Naive B cell (primary cell): ENCODE measurements at regions not wholly inside any gene's neighbourhood (a gene's known extent, or its start where the extent isn't known, plus 50 kb on each side); places are given as distances from the start of the nearest gene placed in this dataset.

Experiments
- ATAC-seq, 2 donors: fragments of 150-1000 bp; cut with Tn5 transposase; 2 replicates each; pipeline ENCODE4 v1.10.0; 2021; ENCODE audit warnings: low read depth in 2 of 2, mild to moderate bottlenecking in 2 of 2, moderate library complexity in 2 of 2
- DNase-seq: peaks from one replicate; pipeline ENCODE4 v3.0.0; 2022
- H3K27ac Mint-ChIP-seq, 6 donors: one replicate each; pipeline ENCODE4 v1.8.0; 2020 to 2022; ENCODE audit warnings: mild to moderate bottlenecking in 6 of 6, mixed read lengths in 6 of 6, moderate library complexity in 5 of 6, inconsistent platforms in 2 of 6
- H3K27me3 Mint-ChIP-seq, 3 donors: one replicate each; pipeline ENCODE4 v1.8.0; 2021 to 2022; ENCODE audit warnings: mixed read lengths in 3 of 3, mild to moderate bottlenecking in 1 of 3
- H3K36me3 Mint-ChIP-seq, 2 donors: one replicate each; pipeline ENCODE4 v1.8.0; 2020 to 2022; ENCODE audit warnings: mixed read lengths in 2 of 2, inconsistent platforms in 1 of 2, mild to moderate bottlenecking in 1 of 2
- H3K4me1 Mint-ChIP-seq, 3 donors: one replicate each; pipeline ENCODE4 v1.8.0; 2020 to 2022; ENCODE audit warnings: mixed read lengths in 3 of 3, inconsistent platforms in 1 of 3, mild to moderate bottlenecking in 1 of 3, moderate library complexity in 1 of 3
- H3K4me3 Mint-ChIP-seq, 8 donors: one replicate each; pipeline ENCODE4 v1.8.0; 2020 to 2022; ENCODE audit warnings: mild to moderate bottlenecking in 8 of 8, mixed read lengths in 8 of 8, moderate library complexity in 8 of 8, inconsistent platforms in 2 of 8
- H3K9me3 Mint-ChIP-seq, 7 donors: one replicate each; pipeline ENCODE4 v1.8.0; 2020 to 2022; ENCODE audit warnings: mixed read lengths in 7 of 7, mild to moderate bottlenecking in 5 of 7, inconsistent platforms in 2 of 7, moderate library complexity in 1 of 7

GRCh38 chr11:90770007-90770406, 547.2 kb upstream of the CHORDC1 start:
- DNase-seq (no peak), ATAC-seq (no peak)
- H3K4me1 Mint-ChIP-seq: no peaks in the 10 kb centered on the region
- no peaks in the 10 kb centered on the region for H3K36me3 Mint-ChIP-seq
- no peak overlapping the region for H3K27ac Mint-ChIP-seq
- no peaks in the 10 kb centered on the region for H3K27me3 Mint-ChIP-seq
- peaks cover 0 to 16% (median 5%) of the 10 kb centered on the region in 7 donors for H3K9me3 Mint-ChIP-seq
- H3K4me3 Mint-ChIP-seq: no peak overlapping the region

- peaks cover 0 to 8% (median 0%) of the 10 kb centered on the region in 7 donors for H3K9me3 Mint-ChIP-seq
- no peak overlapping the region for H3K4me3 Mint-ChIP-seq
- no peak overlapping the region for H3K27ac Mint-ChIP-seq
- H3K27me3 Mint-ChIP-seq: no peaks in the 10 kb centered on the region
- no peaks in the 10 kb centered on the region for H3K36me3 Mint-ChIP-seq
- ATAC-seq (no peak), DNase-seq (no peak)
- H3K4me1 Mint-ChIP-seq: no peaks in the 10 kb centered on the region
Measured at GRCh38 chr11:90766121-90766520, 543.3 kb upstream of the CHORDC1 start.

GRCh38 chr11:90764691-90765090, 541.8 kb upstream of the CHORDC1 start:
- H3K27me3 Mint-ChIP-seq: no peaks in the 10 kb centered on the region
- no peak overlapping the region for H3K27ac Mint-ChIP-seq
- no peaks in the 10 kb centered on the region for H3K36me3 Mint-ChIP-seq
- ATAC-seq (no peak), DNase-seq (no peak)
- H3K9me3 Mint-ChIP-seq: peaks cover 0 to 5% (median 0%) of the 10 kb centered on the region in 7 donors
- H3K4me1 Mint-ChIP-seq: no peaks in the 10 kb centered on the region
- H3K4me3 Mint-ChIP-seq: no peak overlapping the region

GRCh38 chr11:90757849-90758494, 535.1 kb upstream of the CHORDC1 start:
- ATAC-seq: no peak

GRCh38 chr11:90756617-90757016, 533.8 kb upstream of the CHORDC1 start:
- peaks cover 0 to 9% (median 5%) of the 10 kb centered on the region in 7 donors for H3K9me3 Mint-ChIP-seq
- no peaks in the 10 kb centered on the region for H3K4me1 Mint-ChIP-seq
- H3K36me3 Mint-ChIP-seq: no peaks in the 10 kb centered on the region
- ATAC-seq (no peak), DNase-seq (no peak)
- H3K27me3 Mint-ChIP-seq: no peaks in the 10 kb centered on the region
- H3K27ac Mint-ChIP-seq: no peak overlapping the region
- no peak overlapping the region for H3K4me3 Mint-ChIP-seq

More at GRCh38 chr11:90757849-90758494, 535.1 kb upstream of the CHORDC1 start:
- no peak for DNase-seq
- H3K4me3 Mint-ChIP-seq: no peak overlapping the region
- no peaks in the 10 kb centered on the region for H3K27me3 Mint-ChIP-seq
- peaks cover 0 to 2% (median 0%) of the 10 kb centered on the region in 7 donors for H3K9me3 Mint-ChIP-seq
- no peaks in the 10 kb centered on the region for H3K36me3 Mint-ChIP-seq
- no peaks in the 10 kb centered on the region for H3K4me1 Mint-ChIP-seq
- H3K27ac Mint-ChIP-seq: no peak overlapping the region

GRCh38 chr11:90753546-90753945, 530.7 kb upstream of the CHORDC1 start:
- Mint-ChIP-seq H3K36me3 (no peaks in the 10 kb centered on the region), H3K27me3 (no peaks in the 10 kb centered on the region), H3K27ac (no peak overlapping the region), H3K4me3 (no peak overlapping the region), H3K4me1 (no peaks in the 10 kb centered on the region), H3K9me3 (peaks cover 0 to 19% (median 7%) of the 10 kb centered on the region in 7 donors)
- DNase-seq (no peak), ATAC-seq (no peak)

GRCh38 chr11:90747057-90747456, 524.2 kb upstream of the CHORDC1 start:
- Mint-ChIP-seq H3K9me3 (peaks cover 10 to 38% (median 18%) of the 10 kb centered on the region in 7 donors), H3K27me3 (no peaks in the 10 kb centered on the region), H3K4me1 (no peaks in the 10 kb centered on the region), H3K36me3 (no peaks in the 10 kb centered on the region), H3K4me3 (no peak overlapping the region), H3K27ac (no peak overlapping the region)
- DNase-seq (no peak), ATAC-seq (no peak)

GRCh38 chr11:90744169-90744568, 521.3 kb upstream of the CHORDC1 start:
- Mint-ChIP-seq H3K9me3 (peaks cover 7 to 29% (median 12%) of the 10 kb centered on the region in 7 donors), H3K4me3 (no peak overlapping the region), H3K27ac (no peak overlapping the region), H3K36me3 (no peaks in the 10 kb centered on the region), H3K27me3 (no peaks in the 10 kb centered on the region), H3K4me1 (no peaks in the 10 kb centered on the region)
- ATAC-seq (no peak), DNase-seq (no peak)

GRCh38 chr11:90738799-90739198, 516.0 kb upstream of the CHORDC1 start:
- Mint-ChIP-seq H3K27me3 (no peaks in the 10 kb centered on the region), H3K36me3 (no peaks in the 10 kb centered on the region), H3K4me1 (no peaks in the 10 kb centered on the region), H3K27ac (no peak overlapping the region), H3K4me3 (no peak overlapping the region), H3K9me3 (peaks cover 0 to 9% (median 4%) of the 10 kb centered on the region in 7 donors)
- ATAC-seq (no peak), DNase-seq (no peak)

GRCh38 chr11:90737444-90738050, 514.7 kb upstream of the CHORDC1 start:
- ATAC-seq (no peak), DNase-seq (no peak)
- no peak overlapping the region for H3K4me3 Mint-ChIP-seq
- no peaks in the 10 kb centered on the region for H3K27me3 Mint-ChIP-seq
- no peaks in the 10 kb centered on the region for H3K36me3 Mint-ChIP-seq
- no peaks in the 10 kb centered on the region for H3K4me1 Mint-ChIP-seq
- no peak overlapping the region for H3K27ac Mint-ChIP-seq
- H3K9me3 Mint-ChIP-seq: peaks cover 0 to 8% (median 3%) of the 10 kb centered on the region in 7 donors

GRCh38 chr11:90732486-90732885, 509.6 kb upstream of the CHORDC1 start:
- Mint-ChIP-seq H3K27me3 (no peaks in the 10 kb centered on the region), H3K27ac (no peak overlapping the region), H3K9me3 (peaks cover 0 to 13% (median 7%) of the 10 kb centered on the region in 7 donors), H3K4me1 (no peaks in the 10 kb centered on the region), H3K36me3 (no peaks in the 10 kb centered on the region), H3K4me3 (no peak overlapping the region)
- ATAC-seq (no peak), DNase-seq (no peak)

GRCh38 chr11:90723475-90723874, 500.6 kb upstream of the CHORDC1 start:
- Mint-ChIP-seq H3K4me3 (no peak overlapping the region), H3K27ac (no peak overlapping the region), H3K27me3 (no peaks in the 10 kb centered on the region), H3K4me1 (no peaks in the 10 kb centered on the region), H3K36me3 (no peaks in the 10 kb centered on the region), H3K9me3 (peaks cover 0 to 8% (median 4%) of the 10 kb centered on the region in 7 donors)
- ATAC-seq (no peak), DNase-seq (no peak)

- Mint-ChIP-seq H3K36me3 (no peaks in the 10 kb centered on the region), H3K27me3 (no peaks in the 10 kb centered on the region), H3K9me3 (peaks cover 0 to 8% (median 4%) of the 10 kb centered on the region in 7 donors), H3K4me1 (no peaks in the 10 kb centered on the region), H3K27ac (peak overlapping the region in 1 of 6 donors; percentile 49), H3K4me3 (no peak overlapping the region)
- no peak for DNase-seq
- no peak for ATAC-seq
Measured at GRCh38 chr11:90722552-90723190, 499.8 kb upstream of the CHORDC1 start.

- H3K4me3 Mint-ChIP-seq: no peak overlapping the region
- H3K27me3 Mint-ChIP-seq: no peaks in the 10 kb centered on the region
- DNase-seq (no peak), ATAC-seq (no peak)
- H3K27ac Mint-ChIP-seq: no peak overlapping the region
- H3K36me3 Mint-ChIP-seq: no peaks in the 10 kb centered on the region
- H3K9me3 Mint-ChIP-seq: peaks cover 3 to 24% (median 13%) of the 10 kb centered on the region in 7 donors
- H3K4me1 Mint-ChIP-seq: no peaks in the 10 kb centered on the region
Measured at GRCh38 chr11:90717522-90717921, 494.7 kb upstream of the CHORDC1 start.
